ENCODE measurements at regions not wholly inside any gene's neighbourhood (a gene's known extent, or its start where the extent isn't known, plus 50 kb on each side); places are given as distances from the start of the nearest gene placed in this dataset.
"Not testable (repeated sequence)": the region's sequence is repeated elsewhere in the genome, so short reads cannot be mapped to it uniquely, and the experiment has no call there.

DNA sequence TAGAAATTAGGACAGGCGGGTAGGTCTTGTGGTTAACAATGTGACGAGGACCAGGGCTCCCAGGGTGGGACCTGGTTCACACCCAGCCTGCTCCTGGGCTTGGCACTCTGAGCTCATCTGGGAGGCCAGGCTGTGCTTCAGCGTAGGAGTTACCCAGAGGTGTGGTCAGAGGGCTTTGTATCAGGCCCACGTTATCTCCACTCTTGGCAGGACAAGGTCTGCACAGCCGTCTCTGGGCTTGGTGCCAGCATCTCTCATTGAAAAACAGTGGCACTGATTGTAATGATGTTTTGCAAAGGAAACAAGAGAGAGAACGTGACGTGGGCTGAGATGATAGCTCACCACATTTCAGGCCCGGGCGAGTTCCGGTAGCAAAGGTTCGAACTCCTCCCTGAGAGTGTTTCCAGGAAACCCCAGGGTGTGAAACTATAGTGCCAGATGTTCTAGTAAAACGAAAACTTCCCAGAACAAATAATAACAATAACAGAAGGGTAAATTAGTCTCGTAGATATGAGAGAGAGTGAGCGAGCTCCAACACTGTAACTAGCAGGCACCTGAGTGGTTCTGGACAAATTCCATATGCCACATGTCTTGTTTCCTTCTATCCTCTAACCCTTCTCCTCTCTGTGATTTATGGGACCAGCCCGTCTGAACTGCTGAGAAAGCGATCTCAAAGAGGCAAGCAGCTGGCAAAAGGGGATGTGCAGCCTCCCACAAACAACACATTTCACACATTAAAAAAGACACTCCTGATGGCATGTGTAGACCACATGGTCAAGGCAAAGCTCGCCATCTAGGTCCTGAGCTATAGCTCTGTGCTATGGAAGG lies 227.3 kb downstream of the KTN1 start:
- no peak for DNase-seq (ENCODE audit: low spot score)

GRCh38 chr14:55807881-55808379 lies 227.9 kb downstream of the KTN1 start:
- DNase-seq (ENCODE audit: low spot score), result no peak

DNA sequence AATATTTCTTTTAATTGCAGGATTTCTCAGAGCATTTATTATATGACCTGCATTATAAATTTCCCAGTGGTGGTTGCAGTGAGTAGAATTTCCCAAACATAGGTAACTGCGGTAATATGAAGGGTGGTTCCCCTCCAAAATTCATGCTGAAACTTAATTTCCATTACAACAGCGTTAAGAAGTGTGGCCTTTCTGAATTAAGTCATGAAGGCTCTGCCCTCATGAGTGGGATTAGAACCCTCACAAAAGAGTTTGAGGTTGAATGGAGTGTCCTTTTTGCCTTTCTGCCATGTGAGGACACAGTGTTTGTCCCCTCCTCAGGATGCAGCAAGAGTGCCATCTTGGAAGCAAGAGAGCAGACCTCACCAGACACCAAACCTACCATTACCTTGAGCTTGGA lies 233.6 kb downstream of the KTN1 start:
- no peak for DNase-seq (ENCODE audit: low spot score)

- no peak for DNase-seq (ENCODE audit: low spot score)
Observed at GRCh38 chr14:55814064-55814463, 234.1 kb downstream of the KTN1 start.

DNA sequence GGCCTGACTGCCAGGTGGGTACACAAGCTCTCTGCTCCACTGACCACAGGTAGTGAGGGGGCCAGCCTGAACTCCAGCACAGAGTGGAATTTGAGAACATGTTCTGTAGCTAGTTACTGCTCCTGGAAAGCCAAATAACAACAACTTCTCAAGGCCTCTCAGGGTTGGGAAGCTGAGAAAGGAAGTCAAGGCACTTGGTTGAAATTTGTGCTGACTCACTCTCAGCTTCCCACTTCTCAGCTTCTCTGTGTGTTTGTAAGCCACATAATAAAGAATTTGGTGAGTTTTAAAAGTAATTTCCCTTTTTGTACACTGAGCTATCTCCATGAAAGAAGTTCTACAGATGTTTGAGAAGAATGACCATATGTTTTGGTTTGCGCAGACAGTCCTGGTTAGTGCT lies 234.9 kb downstream of the KTN1 start:
- no peak for DNase-seq (ENCODE audit: low spot score)

DNA sequence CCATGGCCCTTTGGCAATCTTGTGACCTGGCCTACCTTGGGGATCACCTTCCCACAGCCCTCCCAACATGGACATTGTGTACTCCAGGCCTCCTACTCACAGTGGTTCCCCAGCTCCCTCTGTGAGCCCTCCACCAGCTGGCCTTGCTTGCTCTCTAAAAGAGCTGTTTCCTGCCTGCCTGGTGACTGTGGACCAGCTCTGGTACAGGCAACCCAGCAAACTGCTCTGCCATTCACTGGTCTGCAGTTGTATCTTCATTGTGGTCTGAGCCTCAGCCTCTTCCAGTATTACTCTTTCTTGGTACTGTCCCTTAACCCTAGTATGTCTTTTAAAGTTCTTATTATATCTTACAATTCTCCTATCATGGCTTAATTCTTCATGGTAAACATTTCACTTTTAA lies 236.2 kb downstream of the KTN1 start:
- no peak for DNase-seq (ENCODE audit: low spot score)

DNA sequence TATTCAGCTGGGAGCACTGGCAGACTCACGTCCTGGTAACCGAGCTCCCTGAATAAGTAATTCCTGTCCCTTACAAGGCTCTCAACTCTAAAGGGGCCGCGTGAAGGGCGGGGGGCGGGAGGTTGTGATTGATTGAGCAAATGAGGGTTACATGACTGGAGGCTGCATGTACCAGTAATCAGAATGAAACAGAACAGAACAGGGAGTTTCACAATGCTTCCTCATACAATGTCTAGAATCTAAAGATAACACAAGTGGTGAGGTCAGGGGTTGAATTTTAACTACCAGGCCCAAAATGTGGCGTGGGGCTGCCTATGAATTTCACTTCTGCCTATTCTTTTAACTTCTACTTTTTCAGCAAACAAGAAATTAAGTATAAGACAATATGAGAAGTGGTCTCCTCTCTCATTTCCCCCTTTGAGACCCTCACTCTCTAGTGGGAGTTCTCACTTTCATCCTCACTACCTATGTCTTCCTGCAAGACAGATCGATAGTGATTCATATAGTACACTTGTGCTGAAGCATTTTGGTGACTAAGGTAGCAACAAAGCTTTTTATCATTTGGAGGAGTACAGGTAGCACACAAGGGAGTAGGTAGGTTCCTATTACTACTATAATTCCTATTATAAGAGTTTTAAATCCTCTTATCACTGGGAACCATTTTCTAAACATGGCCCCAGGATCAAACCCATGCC lies 239.8 kb downstream of the KTN1 start:
- no peak for DNase-seq (ENCODE audit: low spot score)

GRCh38 chr14:55822906-55823305 lies 242.9 kb downstream of the KTN1 start:
- DNase-seq (ENCODE audit: low spot score), result no peak

DNA sequence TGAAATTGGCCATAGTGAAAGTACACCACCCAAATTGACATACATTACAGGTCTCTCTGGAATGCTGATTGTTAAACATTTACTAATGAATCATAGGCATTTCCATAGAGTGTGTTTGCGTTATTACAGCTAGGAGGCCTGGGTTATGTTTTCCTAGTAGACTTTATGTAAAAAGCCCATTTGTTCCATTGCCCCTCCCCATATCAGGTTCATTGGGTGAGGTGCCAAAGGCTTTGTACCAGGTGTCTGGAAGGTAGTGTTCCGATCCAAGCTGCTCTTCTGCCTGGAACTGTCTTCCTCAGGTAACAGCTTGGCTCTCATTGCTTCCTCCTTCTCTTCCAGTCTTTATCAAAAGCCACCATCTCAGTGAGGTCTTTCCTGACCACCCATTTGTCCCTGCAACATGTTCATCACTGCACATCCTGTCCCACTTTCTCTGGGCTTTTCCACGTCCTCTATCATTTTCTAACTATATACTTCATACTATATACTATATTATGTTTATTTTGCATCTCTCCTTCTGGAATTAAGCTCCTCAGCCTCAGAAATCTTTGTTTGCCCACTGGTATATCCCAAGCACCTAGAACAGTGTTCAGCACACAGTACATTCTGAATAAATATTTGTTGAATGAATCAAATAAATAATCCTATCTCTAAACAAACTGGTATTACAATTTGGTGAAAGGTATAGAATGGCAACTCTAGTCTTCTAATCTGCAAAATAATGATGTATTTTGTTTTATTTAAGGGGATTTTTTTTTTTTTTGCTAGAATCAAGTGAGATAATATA lies 252.3 kb downstream of the KTN1 start:
- DNase-seq (ENCODE audit: low spot score), result no peak

GRCh38 chr14:55832974-55833373 lies 253.0 kb downstream of the KTN1 start:
- DNase-seq (ENCODE audit: low spot score), result no peak

DNA sequence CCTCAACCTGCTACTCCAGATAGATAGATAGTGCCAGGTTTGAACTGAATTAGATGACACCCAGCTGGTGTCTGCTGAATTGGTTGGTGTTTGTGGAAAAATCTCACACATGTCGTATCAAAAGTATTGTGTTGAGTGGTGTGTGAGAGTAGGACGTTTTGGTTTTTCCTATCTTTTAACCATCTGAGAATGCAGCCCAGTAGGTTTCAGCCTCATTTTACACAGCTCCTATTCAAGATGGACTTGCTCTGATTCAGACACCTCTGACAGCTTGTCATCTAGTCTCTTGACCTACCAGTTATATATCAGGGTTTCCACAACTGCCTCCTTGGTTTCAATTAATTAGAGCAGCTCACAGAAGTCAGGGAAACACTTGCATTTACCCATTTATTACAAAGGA lies 254.4 kb downstream of the KTN1 start:
- DNase-seq (ENCODE audit: low spot score), result no peak

- no peak for DNase-seq (ENCODE audit: low spot score)
Observed at GRCh38 chr14:55835985-55836384, 256.0 kb downstream of the KTN1 start.

- no peak for DNase-seq (ENCODE audit: low spot score)
Observed at GRCh38 chr14:55837467-55837866, 257.5 kb downstream of the KTN1 start.

DNA sequence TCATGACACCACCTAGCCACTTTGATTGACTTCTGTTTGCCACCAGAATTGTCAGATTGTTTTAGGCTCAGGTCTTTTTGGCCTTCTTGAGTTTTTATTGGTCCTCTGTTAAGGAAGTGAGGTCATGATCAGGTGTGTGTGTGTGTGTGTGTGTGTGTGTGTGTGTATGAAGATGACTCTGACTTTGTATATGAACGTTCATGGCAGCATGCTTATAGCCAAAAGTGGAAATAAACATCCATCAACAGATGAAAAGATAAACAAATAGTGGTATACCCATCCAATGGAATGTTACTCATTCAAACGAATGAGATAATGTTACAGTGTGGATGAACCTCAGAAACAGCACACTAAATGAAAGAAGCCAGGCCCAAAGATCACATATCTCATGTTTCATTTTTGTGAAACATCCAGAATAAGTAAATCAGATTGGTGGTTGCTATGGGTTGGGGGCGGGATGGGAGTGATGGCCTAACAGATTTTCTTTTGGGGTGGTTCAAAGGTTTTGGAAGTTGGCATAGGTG lies 258.6 kb downstream of the KTN1 start:
- no peak for DNase-seq (ENCODE audit: low spot score)

DNA sequence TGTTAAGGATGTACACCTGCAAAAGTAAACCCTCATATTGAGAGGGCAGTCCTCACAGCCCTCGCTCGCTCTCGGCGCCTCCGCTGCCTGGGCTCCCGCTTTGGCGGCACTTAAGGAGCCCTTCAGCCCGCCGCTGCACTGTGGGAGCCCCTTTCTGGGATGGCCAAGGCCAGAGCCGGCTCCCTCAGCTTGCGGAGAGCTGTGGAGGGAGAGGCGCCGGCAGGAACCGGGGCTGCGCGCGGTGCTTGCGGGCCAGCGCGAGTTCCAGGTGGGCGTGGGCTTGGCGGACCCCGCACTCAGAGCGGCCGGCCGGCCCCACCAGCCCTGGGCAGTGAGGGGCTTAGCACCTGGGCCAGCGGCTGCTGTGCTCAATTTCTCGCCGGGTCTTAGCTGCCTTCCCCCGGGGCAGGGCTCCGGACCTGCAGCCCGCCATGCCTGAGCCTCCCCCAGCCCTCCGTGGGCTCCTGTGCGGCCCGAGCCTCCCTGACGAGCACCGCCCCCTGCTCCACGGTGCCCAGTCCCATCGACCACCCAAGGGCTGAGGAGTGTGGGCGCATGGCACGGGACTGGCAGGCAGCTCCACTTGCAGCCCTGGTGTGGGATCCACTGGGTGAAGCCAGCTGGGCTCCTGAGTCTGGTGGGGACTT lies 259.4 kb downstream of the KTN1 start:
- not testable (repeated sequence) for DNase-seq (ENCODE audit: low spot score)

GRCh38 chr14:55840821-55841220 lies 260.8 kb downstream of the KTN1 start:
- DNase-seq (ENCODE audit: low spot score), result no peak

DNA sequence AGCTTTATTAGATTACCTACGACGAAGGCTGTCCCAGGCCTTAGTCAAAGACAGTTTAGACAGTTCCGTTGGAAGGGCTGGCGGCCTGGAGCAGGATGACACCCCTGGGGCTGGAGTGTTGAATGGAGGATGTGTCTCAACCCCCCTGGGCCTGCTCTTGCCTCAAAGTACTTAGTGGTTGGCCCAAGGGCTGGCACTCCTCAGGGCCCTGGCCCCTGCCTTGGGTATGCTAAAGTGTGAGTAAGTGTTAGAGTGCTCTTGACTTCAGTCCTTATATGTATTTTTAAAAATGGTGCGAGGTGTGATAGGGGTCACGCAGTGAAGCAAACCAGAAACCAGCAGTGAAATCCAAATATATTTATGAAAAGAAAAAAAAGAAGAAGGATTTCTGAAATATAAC lies 261.6 kb downstream of the KTN1 start:
- DNase-seq (ENCODE audit: low spot score), result no peak

DNA sequence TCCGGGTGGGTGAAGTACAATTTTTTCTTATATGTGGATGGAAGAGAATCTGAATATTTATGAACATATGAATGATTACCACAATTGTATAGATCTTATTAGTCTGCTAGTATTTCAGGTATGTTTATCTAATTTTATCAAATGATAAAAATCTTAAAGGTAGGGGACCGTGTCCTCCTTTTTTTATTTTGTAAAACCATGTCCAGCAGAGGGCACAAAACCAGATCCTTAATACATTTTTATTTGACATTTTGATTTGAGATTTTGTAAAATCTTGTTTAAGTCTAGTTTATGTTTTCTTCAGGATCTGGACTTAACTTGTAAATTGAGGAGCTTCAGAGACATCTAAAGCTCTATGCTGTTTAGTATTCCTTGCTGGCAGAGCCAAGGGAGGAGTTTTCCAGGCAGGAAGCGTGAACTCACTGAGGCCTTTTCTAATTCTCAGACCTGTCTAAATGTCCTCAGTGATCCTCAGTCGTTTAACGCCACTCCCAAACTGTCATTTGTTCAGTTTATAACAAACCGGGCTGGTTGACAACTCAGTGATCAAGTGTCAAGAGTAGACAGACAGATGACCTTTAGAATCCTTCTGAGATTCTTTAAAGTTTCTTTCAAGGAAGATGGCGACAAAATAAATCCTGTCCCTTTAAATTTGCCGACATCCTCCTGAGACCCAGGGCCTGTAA lies 263.9 kb downstream of the KTN1 start:
- DNase-seq (ENCODE audit: low spot score), result no peak

- no peak for DNase-seq (ENCODE audit: low spot score)
Observed at GRCh38 chr14:55845963-55846825, 266.2 kb downstream of the KTN1 start.

- no peak for DNase-seq (ENCODE audit: low spot score)
Observed at GRCh38 chr14:55846826-55847446, 266.9 kb downstream of the KTN1 start.
